ENCODE measurements at regions not wholly inside any gene's neighbourhood (a gene's known extent, or its start where the extent isn't known, plus 50 kb on each side); places are given as distances from the start of the nearest gene placed in this dataset.

GRCh38 chr2:220370764-220371163, 743.3 kb downstream of the SLC4A3 start:
- TF ChIP-seq POLR2A (IDR thresholded peaks at IDR 0.05) (no peak), POLR2AphosphoS5 (IDR thresholded peaks at IDR 0.05) (no peak)
